SK-N-SH (cell line): ENCODE measurements at regions not wholly inside any gene's neighbourhood (a gene's known extent, or its start where the extent isn't known, plus 50 kb on each side); places are given as distances from the start of the nearest gene placed in this dataset.

ENCODE experiments used
- MXI1 ChIP-seq: IDR thresholded peaks from 2 replicates; pipeline ENCODE4 v1.6.1; 2012; ENCODE audit warnings: mild to moderate bottlenecking, low read depth, low read length, improper control_type of control experiment
- NFIC ChIP-seq: IDR thresholded peaks from 2 replicates; pipeline ENCODE4 v1.4.0; 2012; ENCODE audit warnings: borderline replicate concordance
- POLR2AphosphoS5 ChIP-seq: IDR thresholded peaks from 2 replicates; pipeline ENCODE4 v1.6.1; 2012; ENCODE audit warnings: low read depth, low read length
- SIN3A ChIP-seq: IDR thresholded peaks from 2 replicates; pipeline ENCODE4 v1.6.1; 2012; ENCODE audit warnings: low read depth, mild to moderate bottlenecking, low read length, moderate library complexity, borderline replicate concordance
- TEAD4 ChIP-seq: IDR thresholded peaks from 2 replicates; pipeline ENCODE4 v1.4.0; 2012; ENCODE audit warnings: mild to moderate bottlenecking, borderline replicate concordance; ENCODE audit not compliant: insufficient read depth
- TF ChIP-seq, protein P1 (sequence below): IDR thresholded peaks from 2 replicates; pipeline ENCODE4 v1.4.0; 2012; ENCODE audit warnings: low read depth
- TF ChIP-seq, protein P2 (sequence below): IDR thresholded peaks from 2 replicates; pipeline ENCODE4 v1.4.0; 2012; ENCODE audit warnings: low read depth, borderline replicate concordance
- TF ChIP-seq, protein P3 (sequence below): fragments of 200-600 bp; sonication (generic); IDR thresholded peaks from 2 replicates; pipeline ENCODE4 v1.6.1; 2017; ENCODE audit warnings: antibody characterized with exemption, mild to moderate bottlenecking, moderate library complexity

DNA sequence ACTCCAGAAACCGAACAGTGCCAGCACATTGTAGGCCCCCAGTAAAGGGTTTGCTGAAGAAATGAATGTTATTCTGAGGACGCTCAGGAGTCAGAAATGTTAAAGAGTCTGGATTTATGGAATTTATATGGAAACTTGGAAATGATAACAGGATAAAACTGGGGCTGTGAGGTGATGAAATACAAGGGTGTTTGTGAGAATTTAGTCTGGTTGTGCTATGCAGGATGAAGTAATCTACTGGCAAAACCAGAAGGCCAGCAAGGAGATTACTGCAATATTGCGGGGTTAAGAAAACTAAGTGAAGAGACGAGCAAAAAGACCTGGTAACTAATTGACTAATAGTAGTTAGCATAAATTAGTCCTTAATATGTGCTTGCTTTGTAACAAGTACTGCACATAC is 467.8 kb downstream of the ZEB2 start:
- TF ChIP-seq NFIC (no peak), POLR2AphosphoS5 (no peak), SIN3A (no peak), TEAD4 (no peak), MXI1 (no peak)
- TF ChIP-seq, protein P1, sequence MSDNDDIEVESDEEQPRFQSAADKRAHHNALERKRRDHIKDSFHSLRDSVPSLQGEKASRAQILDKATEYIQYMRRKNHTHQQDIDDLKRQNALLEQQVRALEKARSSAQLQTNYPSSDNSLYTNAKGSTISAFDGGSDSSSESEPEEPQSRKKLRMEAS = no peak
- TF ChIP-seq, protein P2, sequence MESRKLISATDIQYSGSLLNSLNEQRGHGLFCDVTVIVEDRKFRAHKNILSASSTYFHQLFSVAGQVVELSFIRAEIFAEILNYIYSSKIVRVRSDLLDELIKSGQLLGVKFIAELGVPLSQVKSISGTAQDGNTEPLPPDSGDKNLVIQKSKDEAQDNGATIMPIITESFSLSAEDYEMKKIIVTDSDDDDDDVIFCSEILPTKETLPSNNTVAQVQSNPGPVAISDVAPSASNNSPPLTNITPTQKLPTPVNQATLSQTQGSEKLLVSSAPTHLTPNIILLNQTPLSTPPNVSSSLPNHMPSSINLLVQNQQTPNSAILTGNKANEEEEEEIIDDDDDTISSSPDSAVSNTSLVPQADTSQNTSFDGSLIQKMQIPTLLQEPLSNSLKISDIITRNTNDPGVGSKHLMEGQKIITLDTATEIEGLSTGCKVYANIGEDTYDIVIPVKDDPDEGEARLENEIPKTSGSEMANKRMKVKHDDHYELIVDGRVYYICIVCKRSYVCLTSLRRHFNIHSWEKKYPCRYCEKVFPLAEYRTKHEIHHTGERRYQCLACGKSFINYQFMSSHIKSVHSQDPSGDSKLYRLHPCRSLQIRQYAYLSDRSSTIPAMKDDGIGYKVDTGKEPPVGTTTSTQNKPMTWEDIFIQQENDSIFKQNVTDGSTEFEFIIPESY = no peak
- TF ChIP-seq, protein P3, sequence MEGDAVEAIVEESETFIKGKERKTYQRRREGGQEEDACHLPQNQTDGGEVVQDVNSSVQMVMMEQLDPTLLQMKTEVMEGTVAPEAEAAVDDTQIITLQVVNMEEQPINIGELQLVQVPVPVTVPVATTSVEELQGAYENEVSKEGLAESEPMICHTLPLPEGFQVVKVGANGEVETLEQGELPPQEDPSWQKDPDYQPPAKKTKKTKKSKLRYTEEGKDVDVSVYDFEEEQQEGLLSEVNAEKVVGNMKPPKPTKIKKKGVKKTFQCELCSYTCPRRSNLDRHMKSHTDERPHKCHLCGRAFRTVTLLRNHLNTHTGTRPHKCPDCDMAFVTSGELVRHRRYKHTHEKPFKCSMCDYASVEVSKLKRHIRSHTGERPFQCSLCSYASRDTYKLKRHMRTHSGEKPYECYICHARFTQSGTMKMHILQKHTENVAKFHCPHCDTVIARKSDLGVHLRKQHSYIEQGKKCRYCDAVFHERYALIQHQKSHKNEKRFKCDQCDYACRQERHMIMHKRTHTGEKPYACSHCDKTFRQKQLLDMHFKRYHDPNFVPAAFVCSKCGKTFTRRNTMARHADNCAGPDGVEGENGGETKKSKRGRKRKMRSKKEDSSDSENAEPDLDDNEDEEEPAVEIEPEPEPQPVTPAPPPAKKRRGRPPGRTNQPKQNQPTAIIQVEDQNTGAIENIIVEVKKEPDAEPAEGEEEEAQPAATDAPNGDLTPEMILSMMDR = no peak
